GM12878 (cell line): ENCODE measurements at regions not wholly inside any gene's neighbourhood (a gene's known extent, or its start where the extent isn't known, plus 50 kb on each side); places are given as distances from the start of the nearest gene placed in this dataset.
"Not testable (repeated sequence)": the region's sequence is repeated elsewhere in the genome, so short reads cannot be mapped to it uniquely, and the experiment has no call there.

Experiments
- CHD2 ChIP-seq: IDR thresholded peaks from 2 replicates; pipeline ENCODE4 v1.6.1; 2011; ENCODE audit warnings: low read depth, low read length, improper control_type of control experiment, borderline replicate concordance
- CTCF ChIP-seq, 3 experiments: IDR thresholded peaks in 2 of 3; conservative IDR thresholded peaks in 1 of 3; 2 replicates each; pipeline ENCODE4 v1.5.1; 2011; ENCODE audit warnings: low read depth in 3 of 3, low read length in 3 of 3, mild to moderate bottlenecking in 3 of 3, control low read depth in 2 of 3, moderate library complexity in 2 of 3, inconsistent platforms in 1 of 3, mixed read lengths in 1 of 3; ENCODE audit not compliant: control insufficient read depth in 2 of 3, insufficient read depth in 1 of 3; ENCODE audit errors: extremely low read depth in 1 of 3
- EP300 ChIP-seq, 2 experiments: fragments of 150-350 bp in 1 of 2; IDR thresholded peaks; 2 replicates each; pipeline ENCODE4 v1.6.1; 2011 to 2012; ENCODE audit warnings: low read depth in 2 of 2, low read length in 2 of 2, borderline replicate concordance in 1 of 2, improper control_type of control experiment in 1 of 2, inconsistent platforms in 1 of 2; ENCODE audit not compliant: control insufficient read depth in 1 of 2
- HDAC2 ChIP-seq: fragments of 200-600 bp; sonication (generic); IDR thresholded peaks from 2 replicates; pipeline ENCODE4 v1.6.1; 2017
- PKNOX1 ChIP-seq: fragments of 450-650 bp; IDR thresholded peaks from 2 replicates; pipeline ENCODE4 v1.6.1; 2016; ENCODE audit warnings: mild to moderate bottlenecking
- POLR2A ChIP-seq: IDR thresholded peaks from 2 replicates; pipeline ENCODE4 v1.6.1; 2011; ENCODE audit warnings: low read depth, mild to moderate bottlenecking, low read length
- POLR2AphosphoS5 ChIP-seq: IDR thresholded peaks from 2 replicates; pipeline ENCODE4 v1.6.1; 2011; ENCODE audit warnings: mild to moderate bottlenecking, low read length, inconsistent platforms
- RAD51 ChIP-seq: fragments of 450-650 bp; IDR thresholded peaks from 2 replicates; pipeline ENCODE4 v1.6.1; 2016; ENCODE audit warnings: moderate library complexity, mild to moderate bottlenecking, inconsistent platforms
- RBBP5 ChIP-seq: fragments of 200-600 bp; sonication (generic); conservative IDR thresholded peaks from 2 replicates; pipeline ENCODE4 v1.6.1; 2016
- SPI1 ChIP-seq: IDR thresholded peaks from 2 replicates; pipeline ENCODE4 v1.6.1; 2011; ENCODE audit warnings: low read depth, mild to moderate bottlenecking, low read length, moderate library complexity, borderline replicate concordance; ENCODE audit not compliant: insufficient read depth
- TCF7 ChIP-seq: IDR thresholded peaks from 2 replicates; pipeline ENCODE4 v1.6.1; 2014; ENCODE audit warnings: antibody characterized with exemption, borderline replicate concordance
- ZBTB11 ChIP-seq: fragments of 450-650 bp; formaldehyde crosslinking; IDR thresholded peaks from 2 replicates; pipeline ENCODE4 v1.5.0; 2022; ENCODE audit warnings: mild to moderate bottlenecking, missing genetic modification characterization
- ZNF274 ChIP-seq: IDR thresholded peaks from one replicate; pipeline ENCODE4 v1.8.0; 2011; ENCODE audit not compliant: insufficient read length, insufficient read depth
- ZNF687 ChIP-seq: fragments of 450-650 bp; IDR thresholded peaks from 2 replicates; pipeline ENCODE4 v1.6.1; 2017; ENCODE audit warnings: mild to moderate bottlenecking, moderate library complexity

GRCh38 chr14:105705862-105706700 lies 179.7 kb downstream of the TMEM121 start:
- TF ChIP-seq HDAC2; ZNF274; SPI1; ZNF687; ZBTB11 (CRISPR knock-in tag); POLR2AphosphoS5; CHD2; TCF7; EP300 (IDR thresholded peaks at IDR 0.05; ENCODE audit: borderline replicate concordance in 1 of 2, control insufficient read depth in 1 of 2, low read depth in 2 of 2, low read length in 2 of 2); RAD51; RBBP5; PKNOX1: not testable (repeated sequence)
- peak; percentile 26 to 40 (median 27); a peak in 4 of 6 replicates for TF ChIP-seq CTCF (IDR thresholded peaks at IDR 0.05 in 2 of 3, conservative IDR thresholded peaks at IDR 0.05 in 1 of 3; ENCODE audit: control insufficient read depth in 2 of 3, extremely low read depth in 1 of 3, insufficient read depth in 1 of 3, low read depth in 3 of 3, low read length in 3 of 3)
- TF ChIP-seq POLR2A, result peak; percentile 66
